SK-N-SH (cell line): ENCODE measurements at regions not wholly inside any gene's neighbourhood (a gene's known extent, or its start where the extent isn't known, plus 50 kb on each side); places are given as distances from the start of the nearest gene placed in this dataset.

Experiments
- CTCF ChIA-PET: fragments of 300-600, 350-600 bp; formaldehyde crosslinking; extraction: SDS; loops from one replicate; lab custom pipeline; 2021; lab: Yijun Ruan, JAX
- POLR2A ChIA-PET: fragments of 350-600 bp; sonication (Branson Sonifier 250); formaldehyde crosslinking; extraction: SDS; loops from one replicate; lab custom pipeline; 2020; ENCODE audit warnings: antibody characterized with exemption, inconsistent platforms; lab: Yijun Ruan, JAX
- DNase-seq: peaks from one replicate; pipeline ENCODE4 v3.0.0; 2012
- H2AFZ ChIP-seq: fragments of 200-600 bp; sonication (generic); 2 replicates; pipeline ENCODE4 v1.8.1; 2016; ENCODE audit warnings: antibody characterized with exemption, mild to moderate bottlenecking, low read depth
- H3F3A ChIP-seq: fragments of 200-600 bp; sonication (generic); replicated peaks from 2 replicates; pipeline ENCODE3; 2016; ENCODE audit warnings: antibody characterized with exemption, mild to moderate bottlenecking; ENCODE audit not compliant: insufficient read depth
- H3K27ac ChIP-seq, 2 experiments: fragments of 200-500 bp in 1 of 2; fragments of 200-600 bp in 1 of 2; sonication (Bioruptor generic) in 1 of 2; sonication (generic), shearing (Covaris generic) in 1 of 2; 2 replicates each; pipeline versions ENCODE4 v1.5.1 to v1.6.1; 2014 to 2016; ENCODE audit warnings: low read depth in 2 of 2, inconsistent platforms in 1 of 2, low read length in 1 of 2, mild to moderate bottlenecking in 1 of 2, mixed read lengths in 1 of 2
- H3K27me3 ChIP-seq: fragments of 200-600 bp; sonication (generic), shearing (Covaris generic); 2 replicates; pipeline ENCODE4 v1.6.1; 2016; ENCODE audit warnings: mixed run types; ENCODE audit not compliant: insufficient read depth
- H3K36me3 ChIP-seq, 2 experiments: fragments of 200-500 bp in 1 of 2; fragments of 200-600 bp in 1 of 2; sonication (Bioruptor generic) in 1 of 2; sonication (generic) in 1 of 2; replicated peaks in 1 of 2; 2 replicates each; pipeline versions ENCODE3 to v1.5.1; 2014 to 2016; ENCODE audit warnings: low read length in 1 of 2, mild to moderate bottlenecking in 1 of 2; ENCODE audit not compliant: insufficient read depth in 2 of 2, control insufficient read depth in 1 of 2
- H3K4me1 ChIP-seq, 2 experiments: fragments of 200-500 bp in 1 of 2; fragments of 200-600 bp in 1 of 2; sonication (Bioruptor generic) in 1 of 2; sonication (generic), shearing (Covaris generic) in 1 of 2; 2 replicates each; pipeline versions ENCODE4 v1.5.1 to v1.6.1; 2014 to 2016; ENCODE audit warnings: low read depth in 1 of 2, low read length in 1 of 2, mixed run types in 1 of 2; ENCODE audit not compliant: insufficient read depth in 2 of 2, control insufficient read depth in 1 of 2
- H3K4me2 ChIP-seq: fragments of 200-600 bp; sonication (generic), shearing (Covaris generic); 2 replicates; pipeline ENCODE4 v1.6.1; 2017; ENCODE audit warnings: mixed run types
- H3K4me3 ChIP-seq, 2 experiments: fragments of 200-500 bp in 1 of 2; fragments of 200-600 bp in 1 of 2; sonication (Bioruptor generic) in 1 of 2; sonication (generic), shearing (Covaris generic) in 1 of 2; 2 replicates each; pipeline versions ENCODE4 v1.5.1 to v1.8.1; 2014 to 2016; ENCODE audit warnings: low read depth in 2 of 2, inconsistent platforms in 1 of 2, low read length in 1 of 2, mild to moderate bottlenecking in 1 of 2, mixed read lengths in 1 of 2, moderate library complexity in 1 of 2
- H3K79me2 ChIP-seq: fragments of 200-600 bp; sonication (generic); 2 replicates; pipeline ENCODE4 v1.8.1; 2017; ENCODE audit warnings: mild to moderate bottlenecking; ENCODE audit not compliant: insufficient read depth
- H3K9ac ChIP-seq: fragments of 200-600 bp; sonication (generic); 2 replicates; pipeline ENCODE4 v1.6.1; 2017; ENCODE audit warnings: mixed run types
- H3K9me2 ChIP-seq: fragments of 200-600 bp; sonication (generic); 2 replicates; pipeline ENCODE4 v1.6.1; 2017; ENCODE audit warnings: mixed run types
- H3K9me3 ChIP-seq: fragments of 200-600 bp; sonication (generic); 2 replicates; pipeline ENCODE4 v1.6.1; 2017; ENCODE audit warnings: mixed run types, mild to moderate bottlenecking, moderate library complexity
- H4K20me1 ChIP-seq: fragments of 200-600 bp; sonication (generic); 2 replicates; pipeline ENCODE4 v1.6.1; 2017; ENCODE audit warnings: mild to moderate bottlenecking, mixed run types; ENCODE audit not compliant: insufficient read depth
- CTCF ChIP-seq: fragments of 200-600 bp; sonication (generic); IDR thresholded peaks from 2 replicates; pipeline ENCODE4 v1.6.1; 2017; ENCODE audit warnings: antibody characterized with exemption, mild to moderate bottlenecking, moderate library complexity
- GATA2 ChIP-seq: sonication (generic); formaldehyde crosslinking; IDR thresholded peaks from 2 replicates; pipeline ENCODE4 v1.5.0; 2020; ENCODE audit warnings: mild to moderate bottlenecking, missing genetic modification reagents
- IRF3 ChIP-seq: fragments of 150-350 bp; IDR thresholded peaks from 2 replicates; pipeline ENCODE4 v1.6.1; 2016; ENCODE audit warnings: mild to moderate bottlenecking, low read depth, low read length
- JUND ChIP-seq: IDR thresholded peaks from 2 replicates; pipeline ENCODE4 v1.4.0; 2012
- NRF1 ChIP-seq: IDR thresholded peaks from 2 replicates; pipeline ENCODE4 v1.6.1; 2012; ENCODE audit warnings: low read depth, mild to moderate bottlenecking, low read length
- POLR2AphosphoS5 ChIP-seq: IDR thresholded peaks from 2 replicates; pipeline ENCODE4 v1.6.1; 2012; ENCODE audit warnings: low read depth, low read length
- RAD21 ChIP-seq: IDR thresholded peaks from 2 replicates; pipeline ENCODE4 v1.6.1; 2012; ENCODE audit warnings: mild to moderate bottlenecking, low read length
- REST ChIP-seq: IDR thresholded peaks from 2 replicates; pipeline ENCODE4 v1.6.1; 2012; ENCODE audit warnings: mild to moderate bottlenecking, low read depth, low read length, moderate library complexity
- RXRA ChIP-seq: IDR thresholded peaks from 2 replicates; pipeline ENCODE4 v1.4.0; 2012; ENCODE audit warnings: low read depth, mild to moderate bottlenecking, borderline replicate concordance
- SIN3A ChIP-seq: IDR thresholded peaks from 2 replicates; pipeline ENCODE4 v1.6.1; 2012; ENCODE audit warnings: low read depth, mild to moderate bottlenecking, low read length, moderate library complexity, borderline replicate concordance
- SMC3 ChIP-seq: IDR thresholded peaks from 2 replicates; pipeline ENCODE4 v1.6.1; 2012; ENCODE audit warnings: low read depth, low read length, improper control_type of control experiment
- TCF12 ChIP-seq: IDR thresholded peaks from 2 replicates; pipeline ENCODE4 v1.4.0; 2012
- TEAD4 ChIP-seq: IDR thresholded peaks from 2 replicates; pipeline ENCODE4 v1.4.0; 2012; ENCODE audit warnings: mild to moderate bottlenecking, borderline replicate concordance; ENCODE audit not compliant: insufficient read depth
- WGBS: methylation state at CpG from one replicate; pipeline ENCODE4 v1.1.6; 2017; ENCODE audit warnings: low lambda C conversion rate; 5-methylcytosine and 5-hydroxymethylcytosine counted together
- TF ChIP-seq, protein P1 (sequence below): IDR thresholded peaks from 2 replicates; pipeline ENCODE4 v1.4.0; 2012; ENCODE audit warnings: low read depth

- H3K27ac ChIP-seq = no peak overlapping the region
- H3K27me3 ChIP-seq = peaks cover 10% of the 10 kb centered on the region; the same call in 1 of the 2 replicates
- H3K9me3 ChIP-seq = no peaks in the 10 kb centered on the region
- no peaks in the 10 kb centered on the region for H3K36me3 ChIP-seq
- WGBS = 38% methylated on average over 7 of the region's 7 CpGs
- no peaks in the 10 kb centered on the region for H3F3A ChIP-seq
- no peaks in the 10 kb centered on the region for H3K79me2 ChIP-seq
- H4K20me1 ChIP-seq = no peaks in the 10 kb centered on the region
- H3K4me2 ChIP-seq = no peak overlapping the region
- ChIA-PET POLR2A (no interaction called here), CTCF (no interaction called here)
- no peaks in the 10 kb centered on the region for H3K4me1 ChIP-seq
- no peaks in the 10 kb centered on the region for H3K9me2 ChIP-seq
- H3K4me3 ChIP-seq = no peak overlapping the region
- no peak for TF ChIP-seq TCF12
- TF ChIP-seq SMC3 = no peak
- TF ChIP-seq CTCF = no peak
- no peak for TF ChIP-seq GATA2 (CRISPR knock-in tag)
- TF ChIP-seq TEAD4 = no peak
- TF ChIP-seq RXRA = no peak
- TF ChIP-seq JUND = no peak
- no peak for TF ChIP-seq RAD21
- no peak for TF ChIP-seq SIN3A
- no peak for TF ChIP-seq REST
- TF ChIP-seq IRF3 = no peak
- DNase-seq = no peak
- no peak overlapping the region for H3K9ac ChIP-seq
- no peak overlapping the region for H2AFZ ChIP-seq
Observed at GRCh38 chr2:147646818-147647468, 197.9 kb upstream of the ACVR2A start.

- Histone ChIP-seq H3K4me2 (no peak overlapping the region), H2AFZ (no peak overlapping the region), H3K27ac (no peak overlapping the region), H4K20me1 (no peaks in the 10 kb centered on the region), H3F3A (no peaks in the 10 kb centered on the region), H3K9me2 (no peaks in the 10 kb centered on the region), H3K9ac (no peak overlapping the region), H3K36me3 (no peaks in the 10 kb centered on the region), H3K79me2 (no peaks in the 10 kb centered on the region), H3K9me3 (no peaks in the 10 kb centered on the region), H3K4me3 (no peak overlapping the region), H3K27me3 (peaks cover 10% of the 10 kb centered on the region; the same call in 1 of the 2 replicates), H3K4me1 (no peaks in the 10 kb centered on the region)
- 0% methylated on average over 4 of the region's 4 CpGs for WGBS
- POLR2A ChIA-PET = no interaction called here
- TF ChIP-seq NRF1 (no peak), POLR2AphosphoS5 (no peak), RAD21 (no peak), RXRA (no peak), SIN3A (no peak), CTCF (no peak)
- TF ChIP-seq, protein P1, sequence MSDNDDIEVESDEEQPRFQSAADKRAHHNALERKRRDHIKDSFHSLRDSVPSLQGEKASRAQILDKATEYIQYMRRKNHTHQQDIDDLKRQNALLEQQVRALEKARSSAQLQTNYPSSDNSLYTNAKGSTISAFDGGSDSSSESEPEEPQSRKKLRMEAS = no peak
- no peak for DNase-seq
- CTCF ChIA-PET = no interaction called here
Observed at GRCh38 chr2:147644491-147644890, 200.3 kb upstream of the ACVR2A start.
